Fibroblast of skin of left biceps (primary cell): ENCODE measurements at regions not wholly inside any gene's neighbourhood (a gene's known extent, or its start where the extent isn't known, plus 50 kb on each side); places are given as distances from the start of the nearest gene placed in this dataset.
"Not testable (repeated sequence)": the region's sequence is repeated elsewhere in the genome, so short reads cannot be mapped to it uniquely, and the experiment has no call there.

ENCODE experiments used
- DNase-seq, 2 experiments: peaks; one replicate each; pipeline ENCODE4 v3.0.0-alpha.2; 2013; ENCODE audit warnings: low read depth in 2 of 2

DNA sequence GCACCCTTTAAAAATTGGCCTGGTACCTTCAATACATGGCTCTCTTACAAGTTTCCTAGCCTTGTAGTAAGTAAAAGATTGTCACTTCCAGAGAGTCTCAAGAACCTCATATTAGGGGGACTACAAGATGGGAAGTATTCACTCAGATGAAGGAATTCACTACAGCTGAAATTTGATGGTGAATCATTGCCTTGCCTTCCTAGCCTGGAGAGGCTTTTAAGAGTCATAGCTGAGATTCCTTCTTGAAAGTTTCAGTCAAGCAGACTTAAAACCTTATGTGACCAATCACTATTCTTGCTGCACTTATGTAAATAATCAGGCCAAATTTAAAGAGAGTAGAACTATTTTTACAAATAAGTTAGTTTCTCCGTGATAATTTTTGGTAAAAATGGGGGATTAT lies 451.6 kb downstream of the TRHDE start:
- DNase-seq, result no peak

DNA sequence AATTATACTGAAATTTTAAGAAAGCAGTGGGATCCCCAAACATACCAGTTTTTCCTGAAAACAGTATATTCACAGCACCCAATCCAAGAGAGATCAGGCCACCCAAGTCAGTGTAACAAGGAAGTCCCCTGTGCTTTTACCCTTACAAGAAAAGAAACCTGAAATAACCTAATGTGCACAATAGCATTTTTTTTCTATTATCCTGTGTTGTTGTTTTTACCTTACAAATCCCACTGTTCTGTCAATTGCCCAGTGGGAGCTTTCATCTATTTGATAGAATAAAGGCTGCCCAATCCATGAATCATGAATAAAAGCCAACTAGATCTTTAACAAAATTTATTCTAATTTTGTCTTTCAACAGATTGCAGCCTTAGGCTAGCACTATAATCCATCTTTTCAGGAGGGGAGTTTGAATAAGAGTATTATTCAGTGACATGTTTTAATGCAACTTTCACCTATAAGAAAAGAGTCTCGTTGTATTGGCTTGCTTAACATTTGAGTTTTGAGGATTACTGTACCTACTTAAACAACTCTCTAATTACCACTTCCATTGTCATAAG lies 457.4 kb downstream of the TRHDE start:
- no peak for DNase-seq

DNA sequence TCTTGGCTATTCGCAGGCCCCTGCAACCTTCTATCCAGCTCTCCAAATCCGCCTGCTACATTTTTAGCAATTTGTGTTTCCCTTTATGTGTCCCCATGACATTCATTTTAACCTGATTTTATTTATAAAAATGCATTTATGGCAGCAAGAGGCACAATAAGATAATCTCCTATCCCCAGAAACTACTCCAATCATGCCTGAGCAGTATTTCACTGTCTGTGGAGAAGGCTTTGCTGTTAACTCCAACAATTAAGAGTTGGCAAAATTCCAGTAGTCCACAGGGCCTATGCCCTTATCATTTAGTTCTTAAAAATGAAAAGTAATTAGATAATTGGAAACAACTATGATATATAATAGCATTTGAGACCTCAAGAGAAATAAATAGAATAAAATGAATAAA lies 462.4 kb downstream of the TRHDE start:
- DNase-seq, result no peak

- DNase-seq, result no peak
These were observed 466.6 kb downstream of the TRHDE start for GRCh38 chr12:72738811-72739210.

DNA sequence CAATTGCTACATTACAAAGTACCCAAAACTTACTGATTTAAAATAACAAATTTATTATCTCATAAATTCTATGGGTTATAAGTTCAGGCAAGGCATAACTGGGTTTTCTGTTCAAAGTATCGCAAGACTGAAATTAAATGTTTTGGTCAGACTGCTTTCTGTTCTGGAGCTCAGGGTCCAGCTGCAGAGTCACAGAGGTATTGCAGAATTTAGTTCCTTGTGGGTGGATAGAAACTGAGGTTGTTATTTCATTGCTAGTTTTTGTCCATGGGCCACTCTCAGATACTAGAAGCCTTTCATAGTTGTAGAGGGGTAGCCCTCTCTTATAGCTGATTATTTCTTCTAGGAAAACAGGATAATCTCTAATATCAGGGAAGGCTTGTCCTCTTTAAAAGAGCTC lies 467.9 kb downstream of the TRHDE start:
- no peak for DNase-seq

GRCh38 chr12:72742568-72742967 lies 470.4 kb downstream of the TRHDE start:
- DNase-seq, result no peak

DNA sequence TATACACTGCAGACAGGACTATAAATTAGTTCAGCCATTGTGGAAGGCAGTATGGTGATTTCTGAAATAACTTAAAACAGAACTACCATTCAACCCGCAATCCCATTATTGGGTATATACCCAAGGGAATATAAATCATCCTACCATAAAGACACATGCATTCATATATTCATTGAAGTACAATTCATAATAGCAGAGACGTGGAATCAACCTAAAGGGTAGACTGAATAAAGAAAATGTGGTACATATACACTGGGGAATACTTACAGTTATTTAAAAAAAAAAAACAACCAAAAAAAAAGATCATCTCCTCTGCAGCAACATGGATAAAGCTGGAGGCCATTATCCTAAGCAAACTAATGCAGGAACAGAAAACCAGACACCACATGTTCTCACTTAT lies 473.9 kb downstream of the TRHDE start:
- DNase-seq, result no peak

DNA sequence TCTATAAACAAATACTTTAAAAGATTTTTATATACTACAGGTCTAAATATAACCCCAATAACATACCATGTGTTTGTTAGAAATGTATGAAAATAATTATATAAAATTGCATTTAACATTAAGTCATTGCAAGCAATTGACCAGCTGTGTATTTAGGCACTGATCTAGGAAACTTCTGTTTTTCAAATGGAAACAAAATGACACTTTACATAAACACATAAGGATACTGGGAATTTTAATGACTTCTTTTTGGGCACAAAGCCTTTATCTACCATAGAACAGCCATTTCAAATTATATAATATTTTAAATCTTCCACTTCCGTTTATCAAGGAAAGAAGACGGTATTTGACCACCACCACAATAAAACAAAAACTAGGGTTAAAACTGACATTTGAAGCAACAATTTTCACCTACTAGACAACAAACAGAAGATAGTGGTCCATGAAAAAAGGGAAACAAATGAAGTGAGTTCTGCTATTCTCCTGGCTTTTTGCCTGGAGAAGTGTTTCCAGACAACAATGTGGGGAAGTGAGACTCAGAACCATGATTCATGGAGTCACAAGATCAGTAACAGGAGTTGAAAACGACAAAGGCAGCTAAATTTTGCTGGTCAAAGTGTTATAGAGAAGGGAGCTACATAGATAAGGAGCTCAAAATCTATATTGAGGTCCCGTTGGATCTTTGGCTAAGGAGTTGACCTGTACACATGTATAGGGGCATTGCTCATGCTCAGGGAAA lies 475.1 kb downstream of the TRHDE start:
- no peak for DNase-seq

DNA sequence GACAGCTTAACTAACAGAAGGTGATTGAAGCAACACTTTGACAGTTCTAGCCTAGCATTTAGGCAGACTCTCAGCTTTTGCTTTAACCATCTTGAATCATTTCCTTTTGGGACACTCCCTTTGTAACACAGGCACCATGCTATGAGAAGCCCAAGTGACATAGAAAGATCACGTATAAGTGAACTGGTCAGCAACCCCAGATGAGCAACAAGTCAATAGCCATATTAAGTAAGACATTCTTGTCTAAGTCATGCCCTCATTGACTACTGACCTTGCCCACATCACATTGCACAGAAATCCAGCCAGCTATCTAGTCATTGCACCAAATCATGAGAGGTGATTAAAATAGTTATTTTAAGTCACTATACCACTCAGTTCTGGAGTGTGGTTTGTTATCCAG lies 476.8 kb downstream of the TRHDE start:
- DNase-seq, result no peak

- DNase-seq, result no peak
These were observed 481.4 kb downstream of the TRHDE start for GRCh38 chr12:72753571-72753970.

DNA sequence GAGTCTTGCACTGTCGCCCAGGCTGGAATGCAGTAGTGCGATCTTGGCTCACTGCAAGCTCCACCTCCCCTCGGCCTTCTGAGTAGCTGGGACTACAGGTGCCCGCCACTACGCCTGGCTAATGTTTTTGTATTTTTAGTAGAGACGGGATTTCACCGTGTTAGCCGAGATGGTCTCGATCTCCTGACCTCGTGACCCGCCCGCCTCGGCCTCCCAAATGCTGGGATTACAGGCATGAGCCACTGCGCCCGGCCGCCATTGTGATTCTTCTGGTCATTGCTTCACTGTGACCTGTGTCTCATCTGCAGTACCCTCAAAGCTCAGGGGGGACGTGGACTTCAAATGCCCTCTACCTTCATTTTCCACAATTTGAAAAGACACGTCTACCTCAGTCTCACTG lies 481.9 kb downstream of the TRHDE start:
- DNase-seq, result not testable (repeated sequence)

DNA sequence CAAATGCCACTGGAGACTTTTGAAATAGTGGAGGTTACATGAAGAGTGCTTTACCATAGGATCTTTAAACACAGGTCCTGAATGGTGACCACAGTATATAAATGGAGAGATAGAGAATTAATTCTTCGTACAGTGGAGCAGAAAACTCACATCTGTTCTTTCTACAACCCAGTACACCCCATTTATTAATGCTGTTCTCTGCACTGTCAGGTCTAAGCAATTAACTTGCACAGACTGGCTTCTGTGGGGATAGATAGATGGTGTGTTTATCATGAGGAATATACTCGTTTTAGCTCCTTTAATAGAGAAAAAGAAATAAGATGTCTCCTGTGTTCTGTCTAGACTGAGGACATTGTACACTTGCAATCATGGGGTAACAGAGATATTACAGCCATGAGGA lies 494.3 kb downstream of the TRHDE start:
- DNase-seq, result no peak

DNA sequence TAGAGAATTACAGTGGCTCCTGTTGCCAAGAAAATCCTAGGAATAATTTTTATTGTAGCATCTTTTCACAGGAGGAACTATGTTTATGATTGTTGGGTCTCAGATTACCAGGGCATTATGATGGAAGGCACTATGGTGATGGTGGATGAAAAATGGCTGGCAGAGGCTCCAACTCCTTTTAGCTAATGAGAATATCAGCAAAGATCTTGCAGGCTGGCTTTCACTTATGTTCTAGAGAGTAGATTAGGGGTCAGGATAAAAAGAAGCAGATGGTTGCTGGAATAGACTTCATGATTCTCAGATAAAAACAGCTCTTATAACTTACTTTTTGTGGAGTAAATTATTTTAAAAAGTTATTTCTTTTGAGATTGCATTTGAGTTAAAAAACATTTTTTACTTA lies 501.9 kb downstream of the TRHDE start:
- DNase-seq, result no peak

- DNase-seq, result no peak
These were observed 505.6 kb downstream of the TRHDE start for GRCh38 chr12:72777806-72778205.

- no peak for DNase-seq
These were observed 518.1 kb downstream of the TRHDE start for GRCh38 chr12:72790273-72790672.

GRCh38 chr12:72792889-72793288 lies 520.7 kb downstream of the TRHDE start:
- DNase-seq, result no peak

DNA sequence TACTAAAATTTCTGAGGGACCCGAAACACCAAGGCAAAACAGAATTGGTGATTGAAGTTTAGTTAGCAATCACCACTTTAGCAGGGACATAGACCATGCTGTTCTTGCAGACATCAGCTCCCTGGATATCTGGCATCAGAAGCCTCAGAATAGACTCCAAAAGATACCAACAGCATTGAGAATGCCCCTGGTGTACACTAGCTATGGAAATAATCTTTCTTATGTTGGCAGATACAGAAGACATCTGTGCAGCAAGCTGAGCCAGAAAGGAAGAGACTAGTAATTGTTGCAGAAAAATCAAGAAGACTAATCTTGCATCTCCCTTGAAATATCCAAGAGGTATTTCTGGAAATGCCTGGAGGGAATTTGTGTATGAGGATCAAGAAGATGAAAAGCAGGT lies 521.6 kb downstream of the TRHDE start:
- DNase-seq, result no peak

DNA sequence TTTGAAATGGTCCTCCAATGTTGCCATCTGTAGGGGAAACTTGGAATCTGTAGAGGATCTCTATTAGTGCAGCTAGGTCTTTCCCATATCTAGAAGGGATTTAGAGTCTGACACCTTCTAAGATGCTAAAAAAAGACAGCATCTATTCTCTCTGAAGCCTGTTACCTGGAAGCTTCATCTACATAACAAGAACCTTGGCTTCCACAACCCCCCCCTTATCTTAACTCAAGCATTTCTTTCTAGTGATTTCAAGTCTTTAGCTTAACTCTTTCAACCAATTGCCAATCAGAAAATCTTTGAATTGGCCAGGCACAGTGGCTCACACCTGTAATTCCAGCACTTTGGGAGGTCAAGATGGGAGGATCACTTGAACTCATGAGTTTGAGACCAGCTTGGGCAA lies 543.3 kb downstream of the TRHDE start:
- no peak for DNase-seq

GRCh38 chr12:72828662-72829324 lies 556.6 kb downstream of the TRHDE start:
- DNase-seq, result no peak

DNA sequence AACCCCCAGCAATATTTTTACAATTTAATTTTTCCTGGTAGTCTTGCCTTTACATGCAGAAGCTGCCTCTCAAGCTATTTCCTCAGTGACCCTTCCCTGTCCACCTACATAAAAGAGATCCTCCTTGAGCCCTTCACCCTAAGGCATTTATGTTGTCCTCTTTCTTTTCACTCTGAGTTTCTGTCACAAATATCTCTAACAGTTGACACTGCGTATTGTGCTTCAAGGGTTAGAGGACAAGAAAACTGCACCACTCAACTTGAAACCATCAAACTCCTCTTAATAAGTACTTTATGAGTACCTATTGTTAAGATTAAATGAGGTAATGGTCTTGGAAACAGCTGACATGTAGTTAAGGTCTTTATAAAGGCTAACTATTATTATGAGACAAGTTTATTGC lies 557.7 kb downstream of the TRHDE start:
- no peak for DNase-seq

DNA sequence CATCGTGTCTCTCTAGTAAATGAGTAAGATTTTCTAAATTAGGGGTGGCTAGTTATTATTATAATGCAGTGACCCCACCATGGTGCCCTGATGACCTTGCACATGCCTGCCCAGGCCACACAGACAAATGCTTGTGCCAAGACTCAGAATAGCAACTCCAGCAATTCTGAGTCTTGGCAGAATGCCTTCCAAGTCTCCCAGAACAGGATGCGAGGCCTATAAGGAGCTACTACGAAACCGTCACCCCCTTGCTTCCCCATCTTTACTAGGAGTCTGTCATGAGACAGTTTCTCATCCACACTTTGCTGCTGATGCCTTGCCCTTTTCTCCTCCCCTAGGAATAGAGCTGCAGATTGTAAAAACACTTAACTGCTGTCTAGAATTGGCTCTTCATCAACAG lies 559.9 kb downstream of the TRHDE start:
- no peak for DNase-seq

DNA sequence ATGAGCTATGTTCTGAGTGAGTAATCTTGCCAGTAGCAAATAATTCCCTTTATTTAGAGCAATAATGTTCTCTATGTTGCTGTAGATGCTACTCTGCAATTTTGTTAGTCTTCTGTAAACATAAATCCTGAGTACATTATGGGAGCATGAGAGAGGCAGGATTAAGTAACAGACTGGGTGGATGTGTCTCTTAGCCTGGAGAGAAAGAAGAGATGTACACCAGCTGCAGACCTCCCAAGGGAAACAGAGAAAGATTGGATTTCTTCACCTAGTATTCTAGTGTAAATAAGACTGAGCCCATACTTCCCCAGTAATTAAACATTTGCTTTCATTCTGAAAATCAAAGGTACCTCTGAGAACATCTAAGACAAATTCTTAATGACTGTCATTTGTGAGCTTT lies 564.0 kb downstream of the TRHDE start:
- no peak for DNase-seq

DNA sequence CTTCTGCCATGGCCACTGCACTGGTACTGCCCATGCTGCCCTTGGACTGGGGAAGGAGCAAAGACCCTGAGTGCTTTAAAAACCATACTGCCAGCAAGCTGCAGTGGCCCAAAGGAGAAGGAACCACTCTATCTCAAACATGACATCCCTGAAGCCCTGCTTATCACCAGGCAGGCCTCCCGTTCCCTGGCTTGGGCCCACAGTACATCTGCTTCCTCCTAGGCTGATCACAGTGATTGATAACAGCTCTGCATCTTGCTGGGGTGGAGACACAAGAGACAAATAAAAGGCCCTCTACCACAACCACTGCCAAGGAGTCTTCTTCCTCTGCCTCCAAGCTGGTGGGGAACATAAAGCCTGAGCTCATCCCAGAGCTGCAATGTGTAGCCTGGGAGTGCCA lies 567.5 kb downstream of the TRHDE start:
- DNase-seq, result no peak
